Cardiac muscle cell (in vitro differentiated cells and primary cell): ENCODE measurements at regions not wholly inside any gene's neighbourhood (a gene's known extent, or its start where the extent isn't known, plus 50 kb on each side); places are given as distances from the start of the nearest gene placed in this dataset.
A peak's percentile ranks its signal among the peaks of the same experiment; 100 is the strongest.
"Not testable (repeated sequence)": the region's sequence is repeated elsewhere in the genome, so short reads cannot be mapped to it uniquely, and the experiment has no call there.

Experiments used
- DNase-seq, 2 donors: peaks; one replicate each; pipeline versions ENCODE4 v3.0.0 to v3.0.0-alpha.2; 2010 to 2017; ENCODE audit warnings: low read depth in 1 of 2, low spot score in 1 of 2
- H3K27ac ChIP-seq: fragments of 200-600 bp; sonication (generic); 2 replicates; pipeline ENCODE4 v1.5.1; 2016
- H3K27me3 ChIP-seq: fragments of 200-600 bp; sonication (generic); 2 replicates; pipeline ENCODE4 v1.6.0; 2016; ENCODE audit warnings: control low read depth
- H3K36me3 ChIP-seq: fragments of 200-600 bp; sonication (generic); 2 replicates; pipeline ENCODE4 v1.5.1; 2016; ENCODE audit warnings: control low read depth
- H3K4me1 ChIP-seq: fragments of 200-600 bp; sonication (generic); 2 replicates; pipeline ENCODE4 v1.8.1; 2017; ENCODE audit warnings: low read depth, mild to moderate bottlenecking, mixed run types
- H3K4me3 ChIP-seq: fragments of 200-600 bp; sonication (generic); 2 replicates; pipeline ENCODE4 v1.5.1; 2016; ENCODE audit warnings: mild to moderate bottlenecking
- H3K9me3 ChIP-seq: fragments of 200-600 bp; sonication (generic); 2 replicates; pipeline ENCODE4 v1.5.1; 2017; ENCODE audit warnings: low read depth, mild to moderate bottlenecking, control low read depth
- CTCF ChIP-seq: IDR thresholded peaks from 2 replicates; pipeline ENCODE4 v1.5.1; 2012; ENCODE audit warnings: low read depth, mild to moderate bottlenecking, low read length

DNA sequence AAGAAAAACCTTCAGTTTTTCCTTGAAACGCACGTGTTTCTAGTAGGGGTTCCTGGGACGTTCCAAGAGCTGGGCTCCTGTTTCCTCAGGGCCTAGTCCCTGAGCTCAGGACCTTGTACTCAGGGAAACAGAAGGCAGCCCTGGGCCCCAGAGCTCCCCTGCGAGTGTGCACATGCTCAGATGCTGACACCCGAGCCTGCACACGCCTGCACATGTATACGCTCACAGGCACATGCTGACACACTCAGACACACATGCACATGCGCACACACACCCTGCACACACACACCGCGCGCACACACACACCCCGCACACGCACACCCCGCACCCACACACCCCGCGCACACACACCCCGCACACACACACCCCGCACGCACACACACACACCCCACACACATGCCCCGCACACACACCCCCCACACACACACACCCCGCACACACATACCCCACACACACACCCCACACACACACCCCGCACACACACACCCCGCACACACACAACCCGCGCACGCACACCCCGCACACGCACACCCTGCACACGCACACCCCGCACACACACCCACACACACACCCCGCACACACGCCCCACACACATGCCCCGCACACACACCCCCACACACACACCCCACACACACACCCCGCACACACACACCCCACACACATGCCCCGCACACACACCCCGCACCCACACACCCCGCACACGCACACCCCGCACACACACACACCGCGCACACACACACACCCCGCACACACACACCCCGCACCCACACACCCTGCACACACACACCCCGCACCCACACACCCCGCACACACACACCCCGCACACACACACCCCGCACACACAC is 52.2 kb downstream of the CALML3 start:
- no peaks in the 10 kb centered on the region for H3K27me3 ChIP-seq
- no peak overlapping the region for H3K27ac ChIP-seq
- no peaks in the 10 kb centered on the region for H3K9me3 ChIP-seq
- TF ChIP-seq CTCF = no peak
- no peak for DNase-seq
- H3K4me3 ChIP-seq = no peak overlapping the region
- no peaks in the 10 kb centered on the region for H3K36me3 ChIP-seq
- H3K4me1 ChIP-seq = no peaks in the 10 kb centered on the region

DNA sequence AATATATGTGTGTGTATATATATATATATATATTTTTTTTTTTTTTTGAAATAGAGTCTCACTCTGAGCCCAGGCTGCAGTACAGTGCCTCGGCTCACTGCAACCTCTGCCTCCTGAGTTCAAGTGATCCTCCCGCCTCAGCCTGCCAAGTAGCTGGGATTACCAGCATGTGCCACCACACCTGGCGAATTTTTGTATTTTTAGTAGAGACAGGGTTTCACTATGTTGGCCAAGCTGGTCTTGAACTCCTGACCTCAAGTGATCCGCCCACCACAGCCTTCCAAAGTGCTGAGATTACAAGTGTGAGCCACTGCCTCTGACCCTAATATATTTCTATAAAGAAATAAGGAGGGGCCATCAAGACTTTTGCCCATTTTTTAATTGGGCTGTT is 55.3 kb downstream of the CALML3 start:
- not testable (repeated sequence) for H3K4me1 ChIP-seq, DNase-seq, H3K36me3 ChIP-seq, H3K27me3 ChIP-seq, H3K9me3 ChIP-seq, H3K27ac ChIP-seq, H3K4me3 ChIP-seq

DNA sequence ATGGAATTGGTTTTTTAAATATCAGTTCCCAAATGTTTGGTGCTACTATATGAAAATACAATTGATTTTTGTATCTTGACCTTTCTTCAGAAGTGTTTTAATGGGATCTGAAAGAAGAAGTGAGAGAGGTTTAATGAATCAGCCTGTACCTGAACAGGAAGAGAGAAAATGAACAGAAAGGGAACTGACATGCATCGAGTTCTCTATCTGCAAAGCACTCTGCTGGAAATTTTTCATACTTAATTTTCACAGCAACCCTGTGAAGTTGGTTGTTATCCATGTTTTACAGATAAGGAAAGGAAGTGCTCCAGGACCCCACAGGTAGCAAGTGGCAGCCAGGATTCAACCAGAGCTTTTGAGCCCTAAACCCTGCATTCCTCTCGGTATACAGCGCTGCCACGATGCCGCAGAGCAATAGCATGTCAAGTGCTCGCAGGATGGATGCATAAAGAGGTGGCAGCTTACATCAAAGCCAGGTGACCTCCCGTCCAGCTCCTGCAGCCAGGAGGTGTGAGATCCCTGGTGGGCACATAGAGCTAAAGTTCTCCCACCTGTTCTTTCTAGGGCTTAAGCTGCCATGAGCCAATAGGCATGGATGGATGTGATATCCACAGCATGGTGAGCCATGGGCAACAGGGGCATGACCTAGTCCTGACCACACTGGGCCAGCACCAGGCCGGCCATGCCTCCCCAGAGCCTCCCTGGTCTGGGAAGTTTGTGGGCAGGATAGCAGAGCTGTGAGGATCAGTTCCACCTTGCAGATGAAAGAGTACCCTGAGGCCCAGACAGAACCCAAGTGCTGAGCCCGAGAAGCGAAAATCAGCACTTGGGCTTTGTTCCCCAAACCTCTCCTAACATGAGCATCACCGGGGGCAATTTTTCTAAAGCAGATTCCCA is 57.2 kb downstream of the CALML3 start:
- H3K36me3 ChIP-seq = no peaks in the 10 kb centered on the region
- DNase-seq = no peak
- peaks cover 17% of the 10 kb centered on the region for H3K4me1 ChIP-seq
- no peaks in the 10 kb centered on the region for H3K9me3 ChIP-seq
- no peaks in the 10 kb centered on the region for H3K27me3 ChIP-seq
- H3K4me3 ChIP-seq = no peak overlapping the region
- H3K27ac ChIP-seq = no peak overlapping the region
- TF ChIP-seq CTCF = no peak

DNA sequence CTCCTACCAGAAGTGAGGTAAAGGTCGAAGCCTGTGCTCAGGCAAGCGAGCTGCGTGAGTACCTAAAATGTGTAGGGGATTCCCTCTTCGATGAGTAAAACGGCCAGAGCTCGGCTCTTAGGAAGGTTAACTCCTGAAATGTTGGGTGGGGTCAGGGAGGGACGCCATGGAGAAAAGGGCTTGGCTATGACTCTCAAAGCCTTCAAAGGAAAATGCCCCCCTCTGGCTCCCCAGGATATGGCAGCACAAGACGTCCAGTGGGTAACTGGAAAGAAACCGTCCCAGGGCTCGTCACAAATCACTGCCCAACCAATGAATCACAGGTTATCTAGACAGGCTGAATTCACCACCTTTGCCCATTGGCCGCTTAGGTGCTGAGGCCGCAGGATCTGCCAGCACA is 58.0 kb downstream of the CALML3 start:
- H3K4me1 ChIP-seq = peaks cover 22% of the 10 kb centered on the region
- no peaks in the 10 kb centered on the region for H3K36me3 ChIP-seq
- no peaks in the 10 kb centered on the region for H3K9me3 ChIP-seq
- no peaks in the 10 kb centered on the region for H3K27me3 ChIP-seq
- peak; percentile 10 for TF ChIP-seq CTCF
- no peak for DNase-seq
- H3K27ac ChIP-seq = no peak overlapping the region
- no peak overlapping the region for H3K4me3 ChIP-seq

- no peak for TF ChIP-seq CTCF
- Histone ChIP-seq H3K27me3 (no peaks in the 10 kb centered on the region), H3K36me3 (no peaks in the 10 kb centered on the region), H3K9me3 (no peaks in the 10 kb centered on the region), H3K27ac (no peak overlapping the region), H3K4me1 (peaks cover 25% of the 10 kb centered on the region), H3K4me3 (no peak overlapping the region)
- peak; percentile 50 to 52 for DNase-seq
These were observed 58.9 kb downstream of the CALML3 start for GRCh38 chr10:5583525-5584175.
